ENCODE measurements at regions not wholly inside any gene's neighbourhood (a gene's known extent, or its start where the extent isn't known, plus 50 kb on each side); places are given as distances from the start of the nearest gene placed in this dataset.

DNA sequence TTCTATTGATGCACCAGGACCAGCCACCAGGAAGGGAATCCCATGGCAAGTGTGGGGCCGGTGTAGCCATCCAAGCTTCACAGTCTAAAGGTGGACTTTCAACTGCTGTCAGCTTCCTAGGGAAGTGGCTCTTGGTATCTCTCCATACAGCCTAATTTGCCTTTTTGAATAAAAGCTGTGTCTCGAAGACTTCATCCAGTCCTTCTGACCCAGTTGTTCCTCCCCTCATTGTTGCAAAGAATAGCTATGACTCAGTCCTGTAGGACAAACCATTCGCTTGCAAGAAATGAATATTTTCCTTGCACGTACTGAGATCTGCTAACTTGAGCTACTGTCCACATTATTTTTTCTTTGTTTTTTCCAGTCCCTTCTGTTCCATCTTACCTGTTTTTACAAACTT lies 145.1 kb upstream of the CTSO start:
- no peak for DNase-seq (ENCODE audit: low spot score)
- POLR2A ChIA-PET = no interaction called here
- H3K27ac ChIP-seq (ENCODE audit: low read depth, low read length, poor library complexity, severe bottlenecking) = no peak overlapping the region
- H3K4me3 ChIP-seq (ENCODE audit: low read depth, low read length, poor library complexity, severe bottlenecking) = no peak overlapping the region
- CTCF ChIA-PET (ENCODE audit: unreplicated experiment) = no interaction called here
- H3K79me2 ChIP-seq (ENCODE audit: insufficient read depth, low read depth, low read length) = no peaks in the 10 kb centered on the region
- no peaks in the 10 kb centered on the region for H3K36me3 ChIP-seq (ENCODE audit: insufficient read depth, low read length)
- no peaks in the 10 kb centered on the region for H3K9me3 ChIP-seq (ENCODE audit: low read length)
- H2AFZ ChIP-seq (ENCODE audit: low read length) = no peak overlapping the region
- H4K20me1 ChIP-seq (ENCODE audit: insufficient read depth, low read length) = no peaks in the 10 kb centered on the region
- no peak overlapping the region for H3K4me2 ChIP-seq (ENCODE audit: low read length)
- no peaks in the 10 kb centered on the region for H3K4me1 ChIP-seq (ENCODE audit: insufficient read depth, low read length, poor library complexity, severe bottlenecking)
- no peaks in the 10 kb centered on the region for H3K9me2 ChIP-seq (ENCODE audit: insufficient read depth, low read length)
- no peak for TF ChIP-seq EZH2phosphoT487 (IDR thresholded peaks at IDR 0.05; ENCODE audit: borderline replicate concordance, low read depth, low read length)
- TF ChIP-seq, protein P1, sequence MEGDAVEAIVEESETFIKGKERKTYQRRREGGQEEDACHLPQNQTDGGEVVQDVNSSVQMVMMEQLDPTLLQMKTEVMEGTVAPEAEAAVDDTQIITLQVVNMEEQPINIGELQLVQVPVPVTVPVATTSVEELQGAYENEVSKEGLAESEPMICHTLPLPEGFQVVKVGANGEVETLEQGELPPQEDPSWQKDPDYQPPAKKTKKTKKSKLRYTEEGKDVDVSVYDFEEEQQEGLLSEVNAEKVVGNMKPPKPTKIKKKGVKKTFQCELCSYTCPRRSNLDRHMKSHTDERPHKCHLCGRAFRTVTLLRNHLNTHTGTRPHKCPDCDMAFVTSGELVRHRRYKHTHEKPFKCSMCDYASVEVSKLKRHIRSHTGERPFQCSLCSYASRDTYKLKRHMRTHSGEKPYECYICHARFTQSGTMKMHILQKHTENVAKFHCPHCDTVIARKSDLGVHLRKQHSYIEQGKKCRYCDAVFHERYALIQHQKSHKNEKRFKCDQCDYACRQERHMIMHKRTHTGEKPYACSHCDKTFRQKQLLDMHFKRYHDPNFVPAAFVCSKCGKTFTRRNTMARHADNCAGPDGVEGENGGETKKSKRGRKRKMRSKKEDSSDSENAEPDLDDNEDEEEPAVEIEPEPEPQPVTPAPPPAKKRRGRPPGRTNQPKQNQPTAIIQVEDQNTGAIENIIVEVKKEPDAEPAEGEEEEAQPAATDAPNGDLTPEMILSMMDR (conservative IDR thresholded peaks at IDR 0.05; ENCODE audit: low read length) = no peak
- BruUV-seq (replicated peaks) = no TSS peak
- intact Hi-C loops (cut with micrococcal nuclease; ENCODE audit: unreplicated experiment) = no loop called here

DNA sequence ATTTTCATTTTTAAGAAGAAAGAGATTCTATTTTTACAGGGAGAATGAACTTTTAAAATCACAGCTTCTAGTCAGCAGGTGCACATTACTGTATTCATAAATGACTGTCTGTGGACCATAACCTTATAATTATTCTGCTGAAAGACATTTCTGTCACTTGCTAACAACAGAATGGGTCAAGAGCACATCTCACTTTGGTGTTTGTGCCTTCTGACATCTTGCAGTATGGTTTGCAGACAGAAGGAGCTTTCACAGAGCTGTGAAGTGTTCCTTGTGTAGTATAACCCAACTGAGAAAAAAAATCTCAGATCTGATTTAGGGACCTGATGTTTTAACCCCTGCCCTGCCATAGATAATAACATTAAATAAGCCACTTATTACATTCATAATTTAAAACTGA lies 131.4 kb upstream of the CTSO start:
- DNase-seq (ENCODE audit: low spot score) = no peak
- Histone ChIP-seq H3K9me3 (ENCODE audit: low read length) (no peaks in the 10 kb centered on the region), H2AFZ (ENCODE audit: low read length) (no peak overlapping the region), H3K79me2 (ENCODE audit: insufficient read depth, low read depth, low read length) (no peaks in the 10 kb centered on the region), H3K4me2 (ENCODE audit: low read length) (no peak overlapping the region), H3K4me1 (ENCODE audit: insufficient read depth, low read length, poor library complexity, severe bottlenecking) (no peaks in the 10 kb centered on the region), H4K20me1 (ENCODE audit: insufficient read depth, low read length) (no peaks in the 10 kb centered on the region), H3K9me2 (ENCODE audit: insufficient read depth, low read length) (no peaks in the 10 kb centered on the region), H3K27ac (ENCODE audit: low read depth, low read length, poor library complexity, severe bottlenecking) (no peak overlapping the region), H3K36me3 (ENCODE audit: insufficient read depth, low read length) (no peaks in the 10 kb centered on the region), H3K4me3 (ENCODE audit: low read depth, low read length, poor library complexity, severe bottlenecking) (no peak overlapping the region)
- intact Hi-C loops (cut with micrococcal nuclease; ENCODE audit: unreplicated experiment) = no loop called here
- no TSS peak for BruUV-seq (replicated peaks)
- no peak for TF ChIP-seq EZH2phosphoT487 (IDR thresholded peaks at IDR 0.05; ENCODE audit: borderline replicate concordance, low read depth, low read length)
- TF ChIP-seq, protein P1 (conservative IDR thresholded peaks at IDR 0.05; ENCODE audit: low read length) = no peak
- ChIA-PET CTCF (ENCODE audit: unreplicated experiment) (no interaction called here), POLR2A (interaction anchor here (0.9 kb wide), 1 partner anchor 8 kb away, joined by 6 read pairs; no protein-coding TSS in a partner anchor)

DNA sequence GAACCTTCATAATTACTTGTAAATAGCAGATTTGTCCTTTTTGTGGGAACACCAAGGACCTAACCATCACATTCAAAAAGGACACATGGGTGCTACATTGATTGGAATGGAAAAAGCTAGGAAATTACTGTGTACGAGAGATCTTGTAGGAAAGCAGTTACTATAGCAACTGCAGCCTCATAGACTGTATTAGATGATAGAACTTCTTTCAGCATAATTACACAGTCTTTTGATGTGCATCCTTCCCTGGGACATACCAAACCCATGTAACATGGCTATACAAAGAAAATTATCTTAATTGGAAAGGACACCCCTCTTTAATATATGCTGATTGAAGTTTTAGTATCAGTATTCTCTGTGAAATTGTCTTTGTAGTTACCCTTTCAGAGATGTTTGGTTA lies 130.7 kb upstream of the CTSO start:
- Histone ChIP-seq H3K27ac (ENCODE audit: low read depth, low read length, poor library complexity, severe bottlenecking) (no peak overlapping the region), H3K36me3 (ENCODE audit: insufficient read depth, low read length) (no peaks in the 10 kb centered on the region), H3K4me3 (ENCODE audit: low read depth, low read length, poor library complexity, severe bottlenecking) (no peak overlapping the region), H3K4me2 (ENCODE audit: low read length) (no peak overlapping the region), H3K9me2 (ENCODE audit: insufficient read depth, low read length) (no peaks in the 10 kb centered on the region), H4K20me1 (ENCODE audit: insufficient read depth, low read length) (no peaks in the 10 kb centered on the region), H3K9me3 (ENCODE audit: low read length) (no peaks in the 10 kb centered on the region), H3K4me1 (ENCODE audit: insufficient read depth, low read length, poor library complexity, severe bottlenecking) (no peaks in the 10 kb centered on the region), H2AFZ (ENCODE audit: low read length) (no peak overlapping the region), H3K79me2 (ENCODE audit: insufficient read depth, low read depth, low read length) (no peaks in the 10 kb centered on the region)
- POLR2A ChIA-PET = interaction anchor here (0.9 kb wide), 1 partner anchor 9 kb away, joined by 6 read pairs; no protein-coding TSS in a partner anchor
- intact Hi-C loops (cut with micrococcal nuclease; ENCODE audit: unreplicated experiment) = no loop called here
- DNase-seq (ENCODE audit: low spot score) = no peak
- no TSS peak for BruUV-seq (replicated peaks)
- CTCF ChIA-PET (ENCODE audit: unreplicated experiment) = no interaction called here
- TF ChIP-seq, protein P1 (conservative IDR thresholded peaks at IDR 0.05; ENCODE audit: low read length) = no peak
- no peak for TF ChIP-seq EZH2phosphoT487 (IDR thresholded peaks at IDR 0.05; ENCODE audit: borderline replicate concordance, low read depth, low read length)

Measured in OCI-LY7 (cell line).